ENCODE measurements at regions not wholly inside any gene's neighbourhood (a gene's known extent, or its start where the extent isn't known, plus 50 kb on each side); places are given as distances from the start of the nearest gene placed in this dataset.

DNA sequence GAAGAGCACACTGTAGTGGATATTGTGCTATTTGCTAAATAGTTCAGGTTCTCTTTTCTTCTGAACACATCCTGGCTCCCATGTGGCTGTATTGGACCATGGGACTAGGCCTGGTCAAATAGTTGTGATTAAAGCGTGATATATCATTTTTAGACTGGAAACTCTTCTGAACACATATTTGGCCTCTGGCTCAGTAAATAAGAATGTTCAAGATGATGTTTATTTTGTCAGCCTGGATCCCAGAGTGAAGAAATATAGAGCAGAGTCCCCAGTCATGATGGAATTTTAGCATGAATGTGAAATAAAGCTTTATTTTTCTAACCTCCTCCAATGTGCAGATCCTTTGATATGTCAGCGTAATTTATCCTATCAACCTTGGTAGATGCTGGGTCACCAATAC lies 542.6 kb downstream of the ADGRL2 start:
- TF ChIP-seq, protein P1, sequence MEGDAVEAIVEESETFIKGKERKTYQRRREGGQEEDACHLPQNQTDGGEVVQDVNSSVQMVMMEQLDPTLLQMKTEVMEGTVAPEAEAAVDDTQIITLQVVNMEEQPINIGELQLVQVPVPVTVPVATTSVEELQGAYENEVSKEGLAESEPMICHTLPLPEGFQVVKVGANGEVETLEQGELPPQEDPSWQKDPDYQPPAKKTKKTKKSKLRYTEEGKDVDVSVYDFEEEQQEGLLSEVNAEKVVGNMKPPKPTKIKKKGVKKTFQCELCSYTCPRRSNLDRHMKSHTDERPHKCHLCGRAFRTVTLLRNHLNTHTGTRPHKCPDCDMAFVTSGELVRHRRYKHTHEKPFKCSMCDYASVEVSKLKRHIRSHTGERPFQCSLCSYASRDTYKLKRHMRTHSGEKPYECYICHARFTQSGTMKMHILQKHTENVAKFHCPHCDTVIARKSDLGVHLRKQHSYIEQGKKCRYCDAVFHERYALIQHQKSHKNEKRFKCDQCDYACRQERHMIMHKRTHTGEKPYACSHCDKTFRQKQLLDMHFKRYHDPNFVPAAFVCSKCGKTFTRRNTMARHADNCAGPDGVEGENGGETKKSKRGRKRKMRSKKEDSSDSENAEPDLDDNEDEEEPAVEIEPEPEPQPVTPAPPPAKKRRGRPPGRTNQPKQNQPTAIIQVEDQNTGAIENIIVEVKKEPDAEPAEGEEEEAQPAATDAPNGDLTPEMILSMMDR (IDR thresholded peaks at IDR 0.05): no peak
- TF ChIP-seq POLR2A (IDR thresholded peaks at IDR 0.05): no peak

Measured in adrenal gland (tissue), 5 donors.